ENCODE measurements at regions not wholly inside any gene's neighbourhood (a gene's known extent, or its start where the extent isn't known, plus 50 kb on each side); places are given as distances from the start of the nearest gene placed in this dataset.

GRCh38 chr13:109846185-109846584, 59.8 kb upstream of the IRS2 start:
- DNase-seq = no peak

GRCh38 chr13:109844396-109844795, 58.0 kb upstream of the IRS2 start:
- DNase-seq = no peak

GRCh38 chr13:109843695-109844094, 57.3 kb upstream of the IRS2 start:
- no peak for DNase-seq

- DNase-seq = no peak
These were observed 56.0 kb upstream of the IRS2 start for GRCh38 chr13:109842212-109842920.

- DNase-seq = no peak
These were observed 54.5 kb upstream of the IRS2 start for GRCh38 chr13:109840893-109841287.

- peak; percentile 2 to 4 for DNase-seq
These were observed 54.0 kb upstream of the IRS2 start for GRCh38 chr13:109840201-109840892.

- DNase-seq = no peak
These were observed 50.5 kb upstream of the IRS2 start for GRCh38 chr13:109836629-109837607.
